ENCODE measurements at regions not wholly inside any gene's neighbourhood (a gene's known extent, or its start where the extent isn't known, plus 50 kb on each side); places are given as distances from the start of the nearest gene placed in this dataset.

GRCh38 chr18:10059610-10060468 lies 146.0 kb downstream of the VAPA start:
- peak; percentile 64 for DNase-seq

- DNase-seq = no peak
Measured at GRCh38 chr18:10060469-10060782, 146.6 kb downstream of the VAPA start.

- no peak for DNase-seq
Measured at GRCh38 chr18:10060841-10061240, 147.0 kb downstream of the VAPA start.

- no peak for DNase-seq
Measured at GRCh38 chr18:10061566-10062140, 147.8 kb downstream of the VAPA start.

GRCh38 chr18:10062302-10063300 lies 148.8 kb downstream of the VAPA start:
- no peak for DNase-seq

GRCh38 chr18:10063489-10063888 lies 149.7 kb downstream of the VAPA start:
- DNase-seq = no peak

- no peak for DNase-seq
Measured at GRCh38 chr18:10064267-10064666, 150.5 kb downstream of the VAPA start.

GRCh38 chr18:10065296-10065695 lies 151.5 kb downstream of the VAPA start:
- DNase-seq = no peak

- DNase-seq = no peak
Measured at GRCh38 chr18:10067670-10068659, 154.1 kb downstream of the VAPA start.

GRCh38 chr18:10068766-10069567 lies 155.2 kb downstream of the VAPA start:
- DNase-seq = no peak

GRCh38 chr18:10070561-10071000 lies 156.8 kb downstream of the VAPA start:
- DNase-seq = peak; percentile 47

- peak; percentile 91 for DNase-seq
Measured at GRCh38 chr18:10072671-10073175, 158.9 kb downstream of the VAPA start.

- DNase-seq = no peak
Measured at GRCh38 chr18:10074110-10074509, 160.3 kb downstream of the VAPA start.

- no peak for DNase-seq
Measured at GRCh38 chr18:10074728-10075127, 160.9 kb downstream of the VAPA start.

- DNase-seq = no peak
Measured at GRCh38 chr18:10076502-10077030, 162.8 kb downstream of the VAPA start.

GRCh38 chr18:10077986-10078385 lies 164.2 kb downstream of the VAPA start:
- DNase-seq = no peak

GRCh38 chr18:10080372-10080771 lies 166.6 kb downstream of the VAPA start:
- DNase-seq = no peak

- DNase-seq = no peak
Measured at GRCh38 chr18:10081492-10081891, 167.7 kb downstream of the VAPA start.

- DNase-seq = no peak
Measured at GRCh38 chr18:10085416-10085815, 171.6 kb downstream of the VAPA start.

GRCh38 chr18:10085876-10086275 lies 172.1 kb downstream of the VAPA start:
- DNase-seq = no peak
